COLO668 (cell line): ENCODE measurements at regions not wholly inside any gene's neighbourhood (a gene's known extent, or its start where the extent isn't known, plus 50 kb on each side); places are given as distances from the start of the nearest gene placed in this dataset.

Experiments used
- DNase-seq: peaks from one replicate; lab custom pipeline; 2025; ENCODE audit not compliant: unreplicated experiment; lab: John Stamatoyannopoulos, UW

DNA sequence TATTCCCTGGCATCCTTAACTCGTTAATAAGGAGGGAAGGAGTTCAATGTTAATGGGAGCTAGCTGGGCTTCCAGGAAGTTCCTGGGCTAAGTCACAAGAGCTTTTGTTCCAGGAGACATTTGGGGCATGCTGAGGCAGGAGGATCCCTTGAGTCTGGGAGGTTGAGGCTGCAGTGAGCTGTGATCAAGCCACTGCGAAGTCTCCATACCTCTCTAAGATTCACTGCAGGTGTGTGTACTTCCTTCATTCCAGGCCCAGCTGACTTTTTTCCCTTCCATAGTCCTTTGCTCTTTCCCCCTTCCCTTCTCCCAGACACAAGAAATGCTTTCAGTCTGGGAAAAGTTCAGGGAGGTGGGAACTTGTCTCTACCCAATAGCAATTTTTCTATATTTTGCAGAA, 489.8 kb downstream of the NPIPA7 start:
- no peak for DNase-seq

DNA sequence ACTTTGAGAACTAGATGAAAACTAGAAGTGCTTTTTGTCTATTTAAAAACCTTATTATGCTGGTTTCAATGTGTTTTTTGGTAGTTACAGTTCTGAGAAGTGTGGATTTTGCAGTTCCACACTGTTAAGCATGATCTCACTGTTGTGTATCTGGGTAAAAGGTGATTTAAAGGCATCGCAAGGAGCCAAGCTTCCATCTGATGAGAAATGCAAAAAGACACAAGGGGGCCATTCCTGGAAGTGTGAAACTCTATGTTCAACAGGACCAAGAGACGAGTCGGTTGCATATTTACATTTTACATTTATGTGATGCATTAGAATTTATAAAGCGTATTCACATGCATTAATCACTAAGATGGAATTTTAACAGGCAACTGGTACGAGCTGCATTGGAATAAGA, 490.8 kb downstream of the NPIPA7 start:
- no peak for DNase-seq

DNA sequence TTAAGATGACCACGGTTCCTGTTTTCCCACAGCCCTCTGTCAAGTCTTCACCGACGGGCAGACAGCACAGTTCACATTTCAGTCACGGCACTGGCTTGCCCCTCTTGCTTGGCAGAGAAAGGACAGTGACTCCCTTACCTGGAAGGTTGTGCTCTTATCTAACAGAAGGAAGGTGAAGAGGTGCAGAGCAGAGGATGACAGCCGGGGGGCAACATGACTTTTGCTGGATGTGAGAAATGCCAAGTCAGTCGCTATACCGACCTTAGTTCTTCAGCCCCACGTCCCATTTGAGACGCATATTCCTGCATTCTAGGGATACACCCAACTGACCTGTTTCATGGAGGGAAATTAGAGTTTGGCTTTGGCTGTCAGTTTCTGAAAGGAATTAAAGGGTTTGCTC, 492.3 kb downstream of the NPIPA7 start:
- no peak for DNase-seq

DNA sequence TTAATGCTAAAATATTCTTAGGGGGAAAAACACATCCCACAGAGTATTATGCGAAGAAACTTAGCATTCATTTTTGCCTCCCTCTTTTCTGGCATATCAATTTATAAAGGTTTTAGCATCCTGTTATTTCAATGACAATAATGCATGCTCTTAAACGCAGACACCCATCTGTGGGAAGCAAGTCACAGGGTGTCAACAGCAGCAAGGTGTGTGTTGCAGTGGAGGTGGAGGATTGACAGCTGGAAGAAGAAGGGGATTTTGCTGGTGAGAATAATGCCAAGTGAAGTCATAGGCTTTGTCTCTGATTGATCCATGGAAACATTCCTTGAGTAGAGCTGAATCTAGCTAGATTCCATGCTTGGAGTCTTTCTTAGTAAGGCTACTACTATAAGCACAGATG, 498.1 kb downstream of the NPIPA7 start:
- DNase-seq, result no peak

DNA sequence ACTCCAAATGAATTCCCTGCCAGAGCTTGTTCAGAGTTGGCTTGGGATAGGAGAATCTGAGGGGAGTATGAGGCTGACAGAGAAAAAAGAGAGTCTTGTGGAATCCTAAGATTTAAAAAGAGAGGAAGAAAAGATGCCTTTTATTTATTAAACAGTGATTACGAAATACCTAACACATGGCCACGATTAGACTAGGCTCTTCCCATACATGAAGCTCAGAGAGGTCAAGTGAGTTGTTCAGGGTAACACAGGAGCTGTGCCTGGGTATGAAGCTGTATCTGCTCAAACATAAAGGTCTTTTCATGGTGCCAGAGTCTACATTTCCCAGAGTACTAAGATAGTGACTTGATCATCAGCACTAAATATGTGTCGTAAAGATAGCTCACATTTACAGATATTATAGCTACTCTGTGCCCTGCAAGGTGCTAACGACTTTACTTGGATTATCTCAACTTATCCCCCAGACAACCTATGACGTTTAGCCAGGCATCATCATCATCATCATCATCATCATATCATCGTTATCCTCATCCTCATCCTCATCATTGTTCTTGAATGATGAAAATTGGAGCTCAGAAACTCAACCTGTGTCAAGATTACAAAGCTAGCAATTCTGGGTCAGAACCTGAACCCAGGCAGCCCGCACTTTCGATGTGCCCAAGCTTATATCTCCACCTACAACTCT, 500.8 kb downstream of the NPIPA7 start:
- DNase-seq, result no peak

DNA sequence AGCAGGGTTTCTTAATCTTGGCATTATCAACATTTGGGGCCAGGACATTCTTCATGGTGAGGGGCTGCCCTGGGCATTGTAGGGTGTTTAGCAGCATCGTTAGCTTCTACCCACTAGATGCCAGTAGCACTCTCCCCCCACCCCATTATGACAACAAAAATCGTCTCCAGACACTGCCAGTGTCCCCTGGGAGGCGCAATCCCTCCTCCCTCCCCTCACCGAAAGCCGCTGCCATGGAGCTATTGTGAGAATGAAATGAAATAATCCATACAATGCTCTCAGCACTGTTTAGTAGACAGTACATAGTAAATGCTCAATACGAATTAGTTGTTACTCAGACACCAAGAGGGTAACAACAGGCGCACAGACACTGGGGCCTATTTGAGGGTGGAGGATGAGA, 502.9 kb downstream of the NPIPA7 start:
- DNase-seq, result no peak

DNA sequence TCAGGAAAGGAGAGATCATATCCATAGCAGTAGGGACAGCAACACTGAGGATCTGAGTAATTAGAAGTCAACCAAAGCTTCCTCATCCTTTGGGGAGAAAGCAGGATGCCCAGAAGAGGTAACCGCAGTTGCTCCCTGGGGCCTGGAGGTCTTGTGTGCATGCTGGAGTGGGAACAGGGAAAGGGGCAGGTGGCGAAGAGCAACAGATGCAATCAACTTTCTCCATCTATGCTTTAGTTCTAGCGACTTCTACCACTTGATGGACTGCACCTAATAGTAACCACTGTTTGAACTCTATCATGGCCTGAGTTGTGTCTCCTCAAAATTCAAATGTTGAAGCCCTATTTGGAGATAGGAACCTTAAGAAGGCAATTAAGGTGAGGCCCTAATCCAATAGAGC, 503.8 kb downstream of the NPIPA7 start:
- DNase-seq, result no peak

DNA sequence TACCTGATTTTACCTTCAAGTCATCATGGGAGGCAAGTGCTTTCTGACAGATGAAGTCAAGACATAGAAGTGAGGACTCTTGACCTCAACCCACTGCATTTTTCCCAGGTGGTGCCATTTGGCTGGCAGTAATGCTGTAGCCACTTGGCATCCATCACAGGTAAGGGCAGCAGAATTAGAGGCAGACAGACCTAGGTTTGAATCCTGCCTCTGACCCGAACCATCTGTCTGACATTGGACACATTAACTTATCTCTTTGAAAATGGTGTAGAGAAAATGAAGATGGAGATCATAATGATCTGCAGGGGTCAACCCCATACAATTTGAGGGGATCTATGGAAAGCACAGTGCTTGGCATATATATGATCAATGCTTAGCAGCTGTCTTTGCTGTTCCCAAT, 505.5 kb downstream of the NPIPA7 start:
- no peak for DNase-seq

DNA sequence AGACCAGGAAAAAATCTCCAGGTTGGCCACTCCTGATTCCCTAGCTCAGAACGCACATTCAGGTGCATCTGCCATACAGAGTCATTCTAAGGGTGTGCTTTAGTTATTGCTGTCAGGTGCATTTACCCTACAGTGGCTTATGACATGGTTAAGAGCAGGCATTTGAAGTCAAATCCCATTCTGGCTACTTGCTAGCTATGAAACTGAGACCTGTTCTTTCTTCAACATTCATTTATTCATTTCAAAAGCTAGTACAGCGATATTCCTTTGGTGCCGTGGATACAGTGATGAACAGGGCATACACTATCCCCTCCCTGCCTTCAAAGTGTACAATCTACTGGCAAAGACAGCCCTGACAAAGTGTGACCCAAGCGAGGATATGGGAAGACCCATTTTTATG, 508.3 kb downstream of the NPIPA7 start:
- no peak for DNase-seq

DNA sequence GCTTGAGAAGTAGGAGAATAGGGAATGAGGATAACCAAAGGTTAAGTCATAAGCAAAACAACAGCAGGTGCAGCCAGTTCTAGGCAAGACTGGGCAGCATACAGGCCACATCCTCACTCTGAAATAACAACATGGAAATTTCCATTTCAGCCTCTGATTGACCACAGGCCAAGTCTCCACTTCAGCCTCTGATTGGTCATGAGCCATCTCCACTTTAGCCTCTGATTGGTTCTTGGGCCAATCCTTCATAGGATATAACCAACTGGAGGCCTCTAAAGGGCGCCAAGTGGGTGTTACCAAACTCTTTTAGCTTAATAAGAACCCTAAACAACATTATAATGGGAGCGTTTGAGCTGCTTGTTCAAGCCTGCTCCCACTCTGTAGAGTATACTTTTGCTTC, 512.0 kb downstream of the NPIPA7 start:
- DNase-seq, result no peak

DNA sequence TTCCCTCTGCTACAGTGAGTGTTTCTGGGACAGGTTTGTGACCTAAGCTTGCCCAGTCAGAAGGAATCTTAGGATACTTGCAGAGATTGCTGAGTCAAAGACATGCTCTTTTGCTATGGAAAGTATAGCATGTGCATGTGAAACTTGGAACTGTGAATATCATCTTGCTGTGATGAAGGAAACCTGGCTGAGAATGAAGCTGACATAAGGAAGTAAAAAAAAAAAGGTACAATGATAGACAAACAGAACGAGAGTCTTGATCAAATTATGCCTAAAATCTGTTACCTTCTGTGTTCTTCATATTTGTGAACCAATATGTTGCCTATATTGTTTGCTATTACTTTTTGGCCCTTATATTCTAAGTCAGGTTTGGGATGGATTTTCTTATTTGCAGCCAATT, 525.7 kb downstream of the NPIPA7 start:
- DNase-seq, result no peak

DNA sequence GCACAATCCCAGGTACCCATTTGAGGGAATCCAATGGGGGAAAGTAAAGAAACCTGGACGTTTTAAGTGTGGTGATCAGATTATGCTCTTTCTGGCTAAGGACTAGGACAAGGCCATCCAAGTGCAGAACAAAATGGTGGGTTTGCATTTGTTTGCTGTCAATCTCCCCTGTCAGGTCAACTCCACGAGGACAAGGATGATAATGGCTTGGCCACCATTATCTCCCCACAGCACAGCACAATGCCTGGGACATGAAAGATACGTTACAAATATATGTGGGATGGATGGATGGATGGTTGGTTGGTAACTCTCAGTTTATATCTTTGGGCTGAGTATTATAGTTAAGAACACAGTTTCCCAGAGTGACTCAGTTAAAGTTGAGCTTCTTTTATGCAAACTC, 526.9 kb downstream of the NPIPA7 start:
- no peak for DNase-seq

DNA sequence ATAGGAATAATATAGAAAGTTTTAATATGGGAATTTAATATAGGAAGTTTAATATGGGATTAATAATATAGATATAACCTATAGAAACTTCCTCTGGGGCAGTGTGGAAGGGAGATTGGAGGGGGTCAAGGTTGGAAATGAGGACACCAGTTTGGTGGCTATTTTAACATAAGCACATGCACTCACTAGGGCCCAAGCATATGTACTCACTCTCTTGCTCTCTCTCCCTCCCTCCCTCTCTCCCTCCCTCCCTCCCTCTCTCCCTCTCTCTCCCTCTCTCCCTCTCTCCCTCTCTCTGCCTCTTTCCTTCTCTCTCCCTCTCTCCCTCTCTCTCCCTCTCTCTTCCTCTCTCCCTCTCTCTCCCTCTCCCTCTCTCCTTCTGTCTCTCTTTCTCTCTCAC, 528.1 kb downstream of the NPIPA7 start:
- no peak for DNase-seq

DNA sequence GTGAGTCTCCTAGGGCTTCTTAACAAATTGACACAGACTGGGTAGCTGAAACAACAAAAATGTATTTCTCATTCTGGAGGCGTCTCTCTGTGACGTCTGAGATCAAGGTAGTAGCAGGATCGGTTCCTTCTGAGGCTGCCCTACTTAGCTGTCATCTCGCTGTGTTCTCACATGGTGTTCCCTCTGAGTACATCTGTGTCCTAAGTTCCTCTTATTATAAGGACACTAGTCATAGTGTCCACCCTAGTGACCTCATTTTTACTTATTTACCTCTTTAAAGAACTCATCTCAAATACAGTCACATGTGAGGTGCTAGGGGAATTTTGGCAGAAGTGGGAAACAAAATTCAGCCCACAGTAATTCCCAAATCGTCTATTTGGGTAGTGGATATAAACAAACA, 529.1 kb downstream of the NPIPA7 start:
- DNase-seq, result no peak

DNA sequence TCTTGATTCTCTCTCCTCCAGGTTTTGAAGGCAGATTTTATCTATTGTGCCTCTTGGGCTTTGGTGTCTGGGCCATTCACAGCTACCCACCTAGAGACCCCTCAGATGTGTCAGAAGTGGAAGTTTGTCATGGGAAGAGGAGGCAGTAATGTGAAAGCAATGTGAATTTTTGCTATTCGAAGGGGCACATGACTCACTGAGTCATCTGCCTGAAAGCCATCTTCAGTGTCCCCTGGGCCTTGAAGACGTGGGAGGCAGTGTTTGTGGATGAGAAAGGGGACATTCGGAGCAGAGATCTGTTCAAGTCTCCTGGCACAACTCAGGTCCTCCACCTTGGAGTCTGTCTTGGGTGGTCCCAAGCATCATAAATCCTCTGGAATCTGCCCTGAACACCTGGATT, 530.2 kb downstream of the NPIPA7 start:
- no peak for DNase-seq

DNA sequence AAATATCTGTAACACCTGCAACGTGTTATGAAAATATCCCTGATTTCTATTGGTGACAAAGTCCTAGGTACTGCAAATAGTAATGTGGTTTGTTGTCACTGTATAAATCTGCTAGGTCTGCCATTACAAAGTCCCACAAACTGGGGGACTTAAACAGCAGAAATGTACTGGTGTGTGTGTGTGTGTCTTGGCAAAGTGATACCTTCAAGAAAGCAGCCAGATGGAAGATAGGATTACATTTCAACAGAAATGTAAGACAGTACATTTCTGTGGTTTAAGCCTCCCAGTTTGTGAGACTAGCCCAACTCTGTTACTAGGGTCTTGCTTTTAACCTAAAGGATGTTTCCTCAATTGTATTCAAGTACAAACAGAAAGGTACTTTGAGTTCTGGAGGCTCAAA, 531.7 kb downstream of the NPIPA7 start:
- no peak for DNase-seq

DNA sequence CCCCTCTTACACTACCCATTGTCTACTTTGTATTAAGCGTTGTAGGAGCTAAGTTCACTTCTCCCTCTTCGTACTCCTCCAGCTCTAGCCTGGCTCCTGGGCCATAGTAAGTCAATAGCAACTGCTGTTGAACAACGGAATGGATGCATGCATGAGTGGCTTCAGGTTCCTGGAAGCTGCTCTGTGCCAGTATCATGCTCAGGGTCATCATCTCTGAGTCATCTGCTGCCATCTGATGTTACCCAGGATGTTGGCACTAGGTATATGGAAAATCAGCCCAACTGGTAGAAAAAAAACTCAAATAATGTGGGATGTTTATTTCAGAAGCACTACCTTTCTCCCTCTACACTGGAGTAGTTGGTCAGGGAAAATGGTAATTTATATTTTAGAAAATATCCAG, 536.8 kb downstream of the NPIPA7 start:
- no peak for DNase-seq

DNA sequence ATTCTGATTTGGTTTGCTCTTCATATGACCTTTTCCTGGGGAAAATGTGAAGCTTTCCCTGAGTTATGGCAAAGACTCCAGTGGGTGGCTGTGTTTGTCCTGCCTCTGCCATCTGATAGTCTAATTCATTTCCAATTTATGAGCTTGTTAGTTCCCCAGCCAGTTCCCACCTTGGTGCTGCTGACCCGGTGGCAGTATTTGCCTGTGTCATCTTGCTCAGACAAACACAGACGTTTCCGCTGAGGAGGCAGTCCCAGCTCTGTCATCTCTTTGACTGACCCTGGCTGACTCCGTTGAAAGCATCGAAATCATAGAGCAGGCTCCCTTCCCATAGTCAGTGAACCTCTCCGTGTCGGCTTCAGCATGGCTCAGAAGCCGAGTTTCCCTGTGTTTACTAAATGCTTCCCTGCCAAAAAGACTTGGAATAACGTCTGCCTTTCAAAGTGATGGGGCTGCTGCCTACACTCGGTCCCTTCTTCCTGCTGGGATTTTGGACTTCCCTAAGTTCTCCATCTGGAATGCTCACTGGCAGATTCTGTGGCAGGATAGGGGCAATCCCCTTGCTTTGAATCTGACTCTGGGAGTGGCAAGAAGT, 538.3 kb downstream of the NPIPA7 start:
- no peak for DNase-seq

DNA sequence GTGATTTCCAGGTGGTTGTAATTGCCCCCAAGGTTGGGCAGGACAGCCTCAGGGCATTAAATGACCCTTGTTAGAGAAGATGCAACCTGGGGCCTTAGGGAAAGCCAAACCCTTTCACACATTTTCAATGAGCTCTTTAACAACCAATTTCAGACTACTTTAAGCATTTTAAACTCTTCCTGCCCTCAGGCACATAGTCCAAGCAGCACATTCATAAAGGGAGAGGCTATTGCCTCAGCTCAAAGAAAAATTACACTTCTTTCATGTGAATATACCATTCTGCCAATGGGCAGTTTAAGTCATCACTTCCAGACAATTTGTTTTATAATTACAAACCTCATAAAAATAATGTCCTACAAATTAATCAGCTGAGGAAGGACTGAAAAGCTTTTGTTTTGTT, 544.5 kb downstream of the NPIPA7 start:
- DNase-seq, result no peak

DNA sequence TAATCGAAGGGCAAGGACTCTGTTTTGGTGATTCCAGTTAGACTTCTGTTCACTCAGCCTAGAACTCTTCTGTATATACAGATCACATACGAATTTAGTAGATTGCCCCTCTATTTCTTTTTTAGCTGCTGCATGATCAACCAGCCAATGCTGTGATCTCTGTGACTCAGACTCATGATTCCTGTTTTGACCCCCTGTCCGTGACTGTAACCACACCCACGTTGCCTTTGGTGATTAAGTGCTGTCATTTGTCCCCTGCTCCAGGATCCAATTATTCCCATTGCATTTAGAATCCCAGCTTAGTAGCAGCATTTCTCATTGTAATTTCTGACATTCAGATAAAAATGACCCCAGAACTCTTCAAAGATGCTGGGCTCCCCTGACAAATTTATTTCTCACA, 545.7 kb downstream of the NPIPA7 start:
- DNase-seq, result no peak

DNA sequence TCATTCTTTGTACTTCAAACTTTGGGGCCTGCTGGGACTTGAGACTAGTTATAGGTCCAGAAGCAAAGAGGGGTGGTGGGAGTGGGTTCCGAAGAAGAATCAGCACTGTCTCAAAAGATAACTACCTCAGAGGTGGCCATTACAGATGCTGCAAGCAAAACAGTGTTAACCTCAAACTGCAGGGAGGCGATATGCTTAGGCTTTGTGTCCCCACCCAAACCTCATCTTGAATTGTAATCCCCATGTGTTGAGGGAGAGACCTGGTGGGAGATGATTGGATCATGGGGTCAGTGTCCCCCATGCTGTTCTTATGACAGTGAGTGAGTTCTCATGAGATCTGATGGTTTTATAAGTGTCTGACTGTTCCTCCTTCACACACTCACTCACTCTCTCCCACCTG, 545.3 kb downstream of the XYLT1 start:
- DNase-seq, result no peak

DNA sequence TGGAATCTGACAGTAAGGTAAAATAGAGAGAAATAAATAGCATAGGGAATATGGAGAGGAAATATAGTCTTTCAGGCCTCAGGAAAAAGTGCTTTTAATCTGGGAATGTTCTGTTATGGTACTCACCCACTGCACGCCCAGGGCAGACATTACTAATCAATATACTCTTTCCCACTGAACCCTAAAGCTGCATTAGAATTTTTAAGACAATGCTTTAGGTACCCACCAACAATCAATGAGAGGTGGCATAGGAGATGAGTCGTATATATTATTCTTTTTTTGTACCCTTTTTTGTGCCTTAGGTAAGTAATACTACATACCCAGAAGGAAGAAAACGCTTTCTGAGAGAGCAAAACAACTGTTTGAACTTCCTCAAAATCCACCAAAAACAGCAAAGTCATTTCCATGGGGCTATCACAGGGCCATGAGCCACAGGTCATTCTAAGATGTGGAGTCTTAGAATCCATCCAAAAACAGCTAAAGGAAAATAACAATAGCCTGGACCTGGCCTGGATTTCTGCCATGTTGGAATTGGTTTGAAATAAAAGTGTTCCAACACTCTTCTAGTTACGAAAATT, 542.1 kb downstream of the XYLT1 start:
- DNase-seq, result no peak
